A673 (cell line): ENCODE measurements at regions not wholly inside any gene's neighbourhood (a gene's known extent, or its start where the extent isn't known, plus 50 kb on each side); places are given as distances from the start of the nearest gene placed in this dataset.

ENCODE experiments used
- BruUV-seq: library from RNA; stranded (reverse); fragments of 400-500 nt; replicated peaks from 2 replicates; lab custom pipeline; 2021; lab: Mats Ljungman, UMichigan
- CTCF ChIA-PET: fragments of 300-600 bp; sonication (Branson Sonifier 250); formaldehyde crosslinking; loops from one replicate; lab custom pipeline; 2022; ENCODE audit warnings: antibody characterized with exemption; lab: Charles Lee
- POLR2A ChIA-PET: fragments of 300-600 bp; sonication (Branson Sonifier 250); formaldehyde crosslinking; loops from one replicate; lab custom pipeline; 2022; ENCODE audit warnings: antibody characterized with exemption; ENCODE audit not compliant: low non-redundant PET; lab: Charles Lee
- DNase-seq: peaks from one replicate; pipeline ENCODE4 v3.0.0-alpha.2; 2015; ENCODE audit warnings: low spot score
- H3K27ac ChIP-seq: fragments of 200-600 bp; sonication (generic); 2 replicates; pipeline ENCODE4 v1.5.1; 2016; ENCODE audit warnings: mixed run types, low read depth, mild to moderate bottlenecking, mixed read lengths, antibody characterized with exemption, low read length; ENCODE audit not compliant: poor library complexity, severe bottlenecking
- H3K27me3 ChIP-seq: fragments of 200-600 bp; sonication (generic); replicated peaks from 2 replicates; pipeline ENCODE4 v1.6.1; 2017; ENCODE audit warnings: mixed run types, low read depth, mild to moderate bottlenecking, mixed read lengths, antibody characterized with exemption, low read length; ENCODE audit not compliant: insufficient read depth, poor library complexity
- H3K36me3 ChIP-seq: fragments of 200-600 bp; sonication (generic); 2 replicates; pipeline ENCODE4 v1.6.1; 2016; ENCODE audit warnings: mixed run types, mild to moderate bottlenecking, mixed read lengths, antibody characterized with exemption, low read length; ENCODE audit not compliant: insufficient read depth, poor library complexity, severe bottlenecking
- H3K4me1 ChIP-seq: fragments of 200-600 bp; sonication (generic); 2 replicates; pipeline ENCODE4 v1.6.1; 2017; ENCODE audit warnings: mixed run types, mild to moderate bottlenecking, mixed read lengths, antibody characterized with exemption, low read length; ENCODE audit not compliant: insufficient read depth, poor library complexity, severe bottlenecking
- H3K4me3 ChIP-seq: fragments of 200-600 bp; sonication (generic); 2 replicates; pipeline ENCODE4 v1.5.1; 2016; ENCODE audit warnings: low read depth, mixed run types, mild to moderate bottlenecking, mixed read lengths, low read length; ENCODE audit not compliant: poor library complexity, severe bottlenecking
- H3K9me3 ChIP-seq: fragments of 200-600 bp; sonication (generic); 2 replicates; pipeline ENCODE4 v1.6.1; 2016; ENCODE audit warnings: mixed run types, low read depth, mild to moderate bottlenecking, mixed read lengths, antibody characterized with exemption, low read length; ENCODE audit not compliant: poor library complexity, severe bottlenecking
- EZH2 ChIP-seq: fragments of 200-600 bp; sonication (generic); IDR thresholded peaks from 2 replicates; pipeline ENCODE4 v1.6.1; 2017; ENCODE audit warnings: borderline replicate concordance, low read depth, mild to moderate bottlenecking, mixed read lengths, antibody characterized with exemption, low read length; ENCODE audit not compliant: poor library complexity, severe bottlenecking
- intact Hi-C: fragments of 100-400 bp; cut with micrococcal nuclease; formaldehyde crosslinking; loops from one replicate; pipeline ENCODE4 v1.10.0; 2022; ENCODE audit not compliant: unreplicated experiment
- TF ChIP-seq, protein P1 (sequence below): fragments of 300-800, 200-600 bp; sonication (generic); conservative IDR thresholded peaks from 2 replicates; pipeline ENCODE4 v1.5.1; 2017; ENCODE audit warnings: low read depth, mild to moderate bottlenecking, antibody characterized with exemption, low read length, moderate library complexity, mixed read lengths

GRCh38 chr6:21911208-21911607 is 317.7 kb downstream of the SOX4 start:
- H3K4me1 ChIP-seq, result no peaks in the 10 kb centered on the region
- H3K9me3 ChIP-seq, result no peaks in the 10 kb centered on the region
- ChIA-PET POLR2A (interaction anchor here (0.6 kb wide), 1 partner anchor 43 kb away, joined by 3 read pairs; no protein-coding TSS in a partner anchor), CTCF (no interaction called here)
- no peaks in the 10 kb centered on the region for H3K27me3 ChIP-seq
- intact Hi-C loops, result no loop called here
- no TSS peak for BruUV-seq
- no peak overlapping the region for H3K4me3 ChIP-seq
- no peaks in the 10 kb centered on the region for H3K36me3 ChIP-seq
- no peak overlapping the region for H3K27ac ChIP-seq
- no peak for DNase-seq
- TF ChIP-seq, protein P1, sequence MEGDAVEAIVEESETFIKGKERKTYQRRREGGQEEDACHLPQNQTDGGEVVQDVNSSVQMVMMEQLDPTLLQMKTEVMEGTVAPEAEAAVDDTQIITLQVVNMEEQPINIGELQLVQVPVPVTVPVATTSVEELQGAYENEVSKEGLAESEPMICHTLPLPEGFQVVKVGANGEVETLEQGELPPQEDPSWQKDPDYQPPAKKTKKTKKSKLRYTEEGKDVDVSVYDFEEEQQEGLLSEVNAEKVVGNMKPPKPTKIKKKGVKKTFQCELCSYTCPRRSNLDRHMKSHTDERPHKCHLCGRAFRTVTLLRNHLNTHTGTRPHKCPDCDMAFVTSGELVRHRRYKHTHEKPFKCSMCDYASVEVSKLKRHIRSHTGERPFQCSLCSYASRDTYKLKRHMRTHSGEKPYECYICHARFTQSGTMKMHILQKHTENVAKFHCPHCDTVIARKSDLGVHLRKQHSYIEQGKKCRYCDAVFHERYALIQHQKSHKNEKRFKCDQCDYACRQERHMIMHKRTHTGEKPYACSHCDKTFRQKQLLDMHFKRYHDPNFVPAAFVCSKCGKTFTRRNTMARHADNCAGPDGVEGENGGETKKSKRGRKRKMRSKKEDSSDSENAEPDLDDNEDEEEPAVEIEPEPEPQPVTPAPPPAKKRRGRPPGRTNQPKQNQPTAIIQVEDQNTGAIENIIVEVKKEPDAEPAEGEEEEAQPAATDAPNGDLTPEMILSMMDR, result no peak
- TF ChIP-seq EZH2, result no peak

DNA sequence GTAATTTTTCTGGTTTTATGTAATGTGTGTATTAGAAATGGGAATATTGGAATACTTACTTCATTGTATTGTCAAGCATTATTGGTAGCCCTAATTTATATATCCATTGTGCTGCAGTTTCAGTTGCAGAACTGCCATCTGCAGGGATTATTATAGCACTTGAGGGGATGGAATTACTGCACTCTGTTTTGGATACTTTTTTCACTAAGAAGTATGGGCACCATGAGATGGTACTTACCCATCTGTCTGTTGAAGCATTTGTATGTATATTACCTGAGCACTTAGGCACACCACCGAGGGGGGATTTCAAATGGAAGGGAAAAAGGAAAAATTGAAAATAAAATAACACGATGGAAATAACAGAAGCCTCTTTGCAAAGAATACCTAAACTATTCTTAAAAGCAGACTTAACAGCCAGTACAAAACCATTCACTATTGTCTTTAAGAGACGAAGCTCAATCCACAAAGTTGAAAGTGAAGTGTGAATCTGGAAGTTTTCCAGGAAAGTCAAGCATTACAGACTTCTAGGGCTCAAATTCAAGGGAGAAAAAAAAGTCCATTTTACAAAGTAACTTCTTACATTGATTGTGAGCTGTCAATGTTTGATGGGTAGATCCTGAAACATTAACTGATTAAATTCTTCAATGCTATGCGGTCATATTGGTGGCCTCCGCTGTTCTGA is 318.7 kb downstream of the SOX4 start:
- ChIA-PET POLR2A (no interaction called here), CTCF (no interaction called here)
- intact Hi-C loops, result no loop called here

DNA sequence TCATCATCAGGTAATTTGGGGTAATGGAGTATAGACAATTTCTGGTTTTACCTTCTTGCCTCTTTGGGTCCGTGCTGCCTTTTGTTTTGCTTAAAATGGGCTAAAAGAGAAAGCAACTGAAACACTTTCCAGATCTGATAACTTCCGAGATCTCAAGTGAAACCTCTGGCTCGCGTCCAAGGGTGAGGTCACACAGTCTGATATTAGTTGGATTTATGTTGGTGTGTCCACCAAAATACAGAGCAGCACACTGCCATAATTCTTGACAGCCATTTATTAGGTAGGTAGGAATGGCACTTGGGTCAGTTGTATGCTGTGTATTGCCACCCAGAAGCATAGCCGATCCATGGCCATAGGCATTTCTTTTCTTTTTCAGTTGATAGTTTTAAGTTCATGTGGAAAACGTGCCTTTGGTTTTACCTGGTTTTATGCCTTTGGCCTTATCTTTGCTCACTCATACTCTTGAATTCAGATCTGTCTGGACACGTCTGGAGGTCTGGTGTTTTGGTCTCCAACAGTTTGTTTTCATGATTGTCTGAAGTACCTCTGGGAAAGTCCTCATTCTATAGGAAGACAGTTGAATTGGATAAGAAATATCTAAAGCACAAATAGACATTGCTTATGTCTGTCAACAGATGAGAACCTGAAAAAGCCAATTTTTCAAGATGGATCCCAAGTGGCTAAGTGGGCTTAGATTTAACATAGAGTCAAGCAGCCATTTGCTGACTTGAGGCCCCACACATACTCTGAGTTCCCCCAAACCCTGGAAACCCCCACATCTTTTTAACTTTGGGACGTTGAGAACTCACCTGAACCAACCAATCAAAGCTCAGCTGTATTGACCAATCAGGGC is 320.8 kb downstream of the SOX4 start:
- no peaks in the 10 kb centered on the region for H3K27me3 ChIP-seq
- TF ChIP-seq, protein P1, result no peak
- no peak for TF ChIP-seq EZH2
- H3K36me3 ChIP-seq, result no peaks in the 10 kb centered on the region
- H3K27ac ChIP-seq, result no peak overlapping the region
- intact Hi-C loops, result no loop called here
- no TSS peak for BruUV-seq
- no peaks in the 10 kb centered on the region for H3K4me1 ChIP-seq
- POLR2A ChIA-PET, result no interaction called here
- DNase-seq, result peak; percentile 34
- CTCF ChIA-PET, result no interaction called here
- H3K4me3 ChIP-seq, result no peak overlapping the region
- no peaks in the 10 kb centered on the region for H3K9me3 ChIP-seq

More for the DNA sequence above, 318.7 kb downstream of the SOX4 start:
- no peaks in the 10 kb centered on the region for H3K4me1 ChIP-seq
- H3K9me3 ChIP-seq, result no peaks in the 10 kb centered on the region
- DNase-seq, result no peak
- TF ChIP-seq EZH2, result no peak
- TF ChIP-seq, protein P1, result no peak
- no peak overlapping the region for H3K4me3 ChIP-seq
- no TSS peak for BruUV-seq
- no peaks in the 10 kb centered on the region for H3K36me3 ChIP-seq
- H3K27ac ChIP-seq, result no peak overlapping the region
- no peaks in the 10 kb centered on the region for H3K27me3 ChIP-seq
